ENCODE measurements at regions not wholly inside any gene's neighbourhood (a gene's known extent, or its start where the extent isn't known, plus 50 kb on each side); places are given as distances from the start of the nearest gene placed in this dataset.

DNA sequence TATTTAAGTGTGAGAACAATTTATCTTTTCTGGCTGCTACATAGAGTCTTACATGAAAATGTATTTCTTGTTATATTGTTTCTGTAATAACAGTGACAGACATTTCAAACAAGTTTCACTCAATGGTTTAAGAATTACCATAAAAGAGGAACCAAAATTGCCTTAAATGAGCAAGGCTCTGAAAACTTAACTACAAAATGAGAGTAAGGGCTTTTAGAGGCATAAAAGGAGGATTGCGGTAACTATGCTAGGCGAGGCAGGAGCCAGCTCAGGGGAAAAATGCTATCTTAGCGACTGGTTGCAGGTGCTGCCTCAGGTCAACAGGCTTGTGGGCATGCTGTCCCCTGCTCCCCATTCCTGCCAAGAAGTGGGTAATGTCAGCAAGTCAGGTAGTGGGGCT lies 81.7 kb upstream of the MSI2 start:
- intact Hi-C loops (cut with DNase I): no loop called here
- no peak for ATAC-seq (ENCODE audit: poor library complexity)

GRCh38 chr17:57178839-57179238 lies 77.5 kb upstream of the MSI2 start:
- DNase-seq (no peak), ATAC-seq (ENCODE audit: poor library complexity) (no peak)
- intact Hi-C loops (cut with DNase I): no loop called here

More for the DNA sequence above, 81.7 kb upstream of the MSI2 start:
- DNase-seq: no peak

- intact Hi-C loops (cut with DNase I): no loop called here
- DNase-seq (no peak), ATAC-seq (ENCODE audit: poor library complexity) (no peak)
Observed at GRCh38 chr17:57182621-57183020, 73.7 kb upstream of the MSI2 start.

DNA sequence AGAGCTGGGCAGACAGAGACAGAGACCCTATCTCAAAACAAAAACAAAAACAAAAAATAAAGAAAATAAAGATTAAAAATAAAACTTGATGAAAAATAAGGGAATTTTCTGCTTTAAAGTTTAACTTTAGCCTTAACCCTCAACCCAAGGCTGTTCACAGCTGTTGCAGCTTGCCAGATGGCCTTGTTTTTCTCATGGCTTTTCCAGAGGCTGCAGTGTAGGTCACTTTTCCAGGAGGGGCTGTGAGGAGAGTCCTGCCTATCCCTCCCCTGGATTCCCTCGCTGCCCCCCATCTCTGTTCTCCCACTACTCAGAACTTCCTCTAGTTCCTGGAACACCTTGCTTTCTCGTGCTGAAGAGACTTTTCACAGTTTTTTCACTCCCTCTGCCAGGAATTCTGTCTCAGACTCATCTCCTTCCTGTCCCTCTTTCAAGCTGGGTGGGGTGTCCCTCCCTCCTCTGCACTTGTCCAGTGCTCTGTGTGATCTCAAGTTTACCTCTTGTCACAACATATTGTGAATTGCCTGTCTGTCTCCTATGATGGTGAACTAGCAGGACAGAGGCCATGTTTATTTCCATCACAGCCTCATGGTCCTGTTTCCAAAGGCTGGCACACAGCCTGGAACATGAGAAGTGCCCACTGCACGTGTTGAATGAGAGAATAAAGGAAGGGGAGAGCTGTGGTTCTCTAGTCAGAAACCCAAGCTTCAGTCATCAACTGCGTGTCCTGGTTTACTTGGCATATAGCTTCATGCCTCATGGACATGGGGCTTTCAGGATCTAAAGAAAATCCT lies 69.9 kb upstream of the MSI2 start:
- intact Hi-C loops (cut with DNase I): no loop called here
- peak; percentile 45 for ATAC-seq (ENCODE audit: poor library complexity)
- no peak for DNase-seq

DNA sequence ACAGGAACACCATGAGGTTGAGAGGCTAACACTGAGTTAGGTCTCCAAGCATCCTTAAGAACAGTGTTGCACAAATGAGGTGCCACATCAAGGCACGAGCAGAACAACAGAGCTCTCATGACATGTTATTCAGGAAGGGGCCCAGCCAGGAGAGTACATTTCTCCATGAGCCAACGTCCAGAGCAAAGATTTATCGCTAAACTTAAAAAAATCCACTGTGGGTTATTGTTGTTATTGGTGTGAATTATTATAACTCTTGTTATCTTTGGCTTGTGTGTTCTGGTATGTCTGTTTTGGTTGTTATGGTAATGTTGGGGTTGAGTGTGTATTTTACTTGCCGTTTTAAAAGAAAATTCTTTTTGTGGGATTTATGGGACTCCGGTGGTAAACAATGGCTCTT lies 68.9 kb upstream of the MSI2 start:
- ATAC-seq (ENCODE audit: poor library complexity): no peak
- intact Hi-C loops (cut with DNase I): no loop called here
- DNase-seq: no peak

GRCh38 chr17:57195785-57196460 lies 60.4 kb upstream of the MSI2 start:
- DNase-seq: no peak
- intact Hi-C loops (cut with DNase I): no loop called here
- ATAC-seq (ENCODE audit: poor library complexity): no peak

GRCh38 chr17:57197466-57198071 lies 58.8 kb upstream of the MSI2 start:
- ATAC-seq (ENCODE audit: poor library complexity) (no peak), DNase-seq (no peak)
- intact Hi-C loops (cut with DNase I): no loop called here

- DNase-seq: no peak
- intact Hi-C loops (cut with DNase I): no loop called here
- no peak for ATAC-seq (ENCODE audit: poor library complexity)
Observed at GRCh38 chr17:57201481-57201880, 54.8 kb upstream of the MSI2 start.

DNA sequence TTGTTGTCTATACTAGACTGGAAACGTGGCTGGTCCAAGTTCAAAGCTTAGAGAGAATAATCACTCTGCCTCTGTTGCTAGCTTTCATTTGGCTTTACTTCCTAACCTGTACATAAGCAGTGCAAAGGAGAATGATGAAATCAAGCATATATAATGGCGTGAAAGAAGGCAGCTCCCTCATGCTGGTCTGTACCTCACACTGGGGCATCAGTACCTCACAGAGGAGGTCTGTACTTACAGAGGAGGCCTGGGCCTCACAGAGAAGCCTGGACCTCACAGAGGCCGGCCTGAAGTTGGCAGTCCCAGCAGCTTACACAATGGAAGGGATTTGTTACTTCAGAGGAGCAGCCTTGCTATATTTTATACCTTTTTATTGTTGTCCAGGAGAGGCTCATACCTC lies 53.3 kb upstream of the MSI2 start:
- intact Hi-C loops (cut with DNase I): no loop called here
- no peak for ATAC-seq (ENCODE audit: poor library complexity)
- no peak for DNase-seq
